Activated CD8-positive, alpha-beta memory T cell treated with anti-CD3 and anti-CD28 coated beads for 1 hour (primary cell): ENCODE measurements at regions not wholly inside any gene's neighbourhood (a gene's known extent, or its start where the extent isn't known, plus 50 kb on each side); places are given as distances from the start of the nearest gene placed in this dataset.

ENCODE experiments used
- DNase-seq, 2 donors: peaks; one replicate each; pipeline ENCODE4 v3.0.0-alpha.2; 2020; ENCODE audit warnings: low read depth in 1 of 2; ENCODE audit errors: extremely low read depth in 1 of 2

GRCh38 chr2:120545521-120546047 is 190.1 kb upstream of the GLI2 start:
- DNase-seq, result no peak

DNA sequence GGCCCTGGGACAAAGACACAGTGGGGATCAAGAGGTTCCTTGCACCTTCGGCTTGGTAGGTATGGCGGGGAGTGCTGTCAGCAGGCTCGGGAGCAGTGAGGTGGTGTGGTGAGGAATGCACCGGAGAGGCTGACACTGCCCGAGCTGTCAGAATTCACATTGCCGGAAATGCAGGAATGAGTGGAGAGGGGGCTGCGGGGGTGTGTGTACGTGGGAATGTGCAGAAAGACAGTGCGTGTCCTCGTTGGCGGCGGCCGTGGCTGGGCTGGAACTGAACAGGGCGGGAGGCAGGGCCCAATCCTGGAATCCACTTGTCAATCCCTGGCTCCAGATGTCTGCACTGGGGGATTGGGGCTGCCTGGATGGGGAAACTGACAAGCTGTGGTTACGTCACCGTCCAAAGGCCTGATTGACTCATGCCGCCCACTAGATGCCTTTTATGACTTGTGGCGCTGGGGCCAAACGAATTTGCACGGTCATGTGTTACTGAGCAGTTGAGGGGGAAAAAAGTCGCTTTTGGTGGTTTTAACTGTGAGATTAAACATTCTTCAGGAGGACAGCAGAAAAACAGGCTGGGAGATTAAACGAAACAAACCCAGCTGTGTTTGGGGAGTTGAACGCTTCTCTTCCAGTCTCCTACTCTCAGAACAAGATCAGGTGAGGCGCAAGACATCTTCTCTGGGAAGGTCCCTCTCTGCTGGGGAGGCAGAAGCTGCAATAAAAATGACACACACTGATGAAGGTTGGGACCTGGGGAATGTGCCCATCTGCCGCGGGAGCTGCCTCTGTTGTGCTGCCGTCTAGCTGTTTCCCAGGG is 189.4 kb upstream of the GLI2 start:
- DNase-seq, result no peak

DNA sequence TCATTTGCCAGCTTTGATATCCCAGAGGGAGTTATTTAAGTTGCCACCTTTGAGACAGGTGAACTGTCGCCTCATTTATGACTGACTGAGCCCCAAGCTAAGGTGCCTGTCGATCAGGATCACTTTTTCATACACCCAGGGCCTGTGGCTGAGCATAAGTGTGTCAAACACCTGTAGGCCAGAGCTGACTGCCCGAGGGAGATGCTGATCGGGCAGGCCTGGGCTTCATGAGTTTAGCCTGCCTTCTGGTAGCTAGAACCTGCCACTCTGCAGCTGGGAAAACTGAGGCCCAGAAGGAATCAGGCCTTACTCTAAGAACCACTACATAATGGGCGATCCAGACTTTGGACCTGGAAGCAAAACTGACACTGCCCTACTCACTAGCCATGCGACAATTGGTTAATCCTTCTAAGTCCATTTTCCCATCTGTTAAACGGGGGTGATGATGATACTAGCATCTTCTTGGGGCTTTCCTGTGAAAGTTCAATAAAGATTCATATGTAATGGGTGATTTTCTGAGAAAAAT is 188.7 kb upstream of the GLI2 start:
- no peak for DNase-seq

DNA sequence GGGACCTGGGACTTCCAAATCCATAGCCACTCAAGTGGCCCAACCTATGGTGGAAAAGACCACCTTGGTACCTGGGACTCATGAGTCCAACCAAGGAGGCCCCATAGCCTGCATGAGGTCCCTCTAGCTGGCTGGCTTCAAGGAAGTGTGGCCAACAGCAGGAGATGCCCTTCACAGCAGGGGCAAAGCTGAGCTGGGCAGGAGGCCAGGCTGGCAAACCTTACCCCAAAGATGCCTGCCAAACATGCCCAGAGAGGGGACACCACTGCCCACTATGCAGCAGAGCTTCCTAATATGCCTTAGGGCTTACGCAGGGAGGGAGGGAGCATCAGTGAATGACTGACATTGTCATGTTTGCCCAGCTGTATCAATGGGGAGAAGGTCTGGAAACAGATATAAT is 188.0 kb upstream of the GLI2 start:
- no peak for DNase-seq

DNA sequence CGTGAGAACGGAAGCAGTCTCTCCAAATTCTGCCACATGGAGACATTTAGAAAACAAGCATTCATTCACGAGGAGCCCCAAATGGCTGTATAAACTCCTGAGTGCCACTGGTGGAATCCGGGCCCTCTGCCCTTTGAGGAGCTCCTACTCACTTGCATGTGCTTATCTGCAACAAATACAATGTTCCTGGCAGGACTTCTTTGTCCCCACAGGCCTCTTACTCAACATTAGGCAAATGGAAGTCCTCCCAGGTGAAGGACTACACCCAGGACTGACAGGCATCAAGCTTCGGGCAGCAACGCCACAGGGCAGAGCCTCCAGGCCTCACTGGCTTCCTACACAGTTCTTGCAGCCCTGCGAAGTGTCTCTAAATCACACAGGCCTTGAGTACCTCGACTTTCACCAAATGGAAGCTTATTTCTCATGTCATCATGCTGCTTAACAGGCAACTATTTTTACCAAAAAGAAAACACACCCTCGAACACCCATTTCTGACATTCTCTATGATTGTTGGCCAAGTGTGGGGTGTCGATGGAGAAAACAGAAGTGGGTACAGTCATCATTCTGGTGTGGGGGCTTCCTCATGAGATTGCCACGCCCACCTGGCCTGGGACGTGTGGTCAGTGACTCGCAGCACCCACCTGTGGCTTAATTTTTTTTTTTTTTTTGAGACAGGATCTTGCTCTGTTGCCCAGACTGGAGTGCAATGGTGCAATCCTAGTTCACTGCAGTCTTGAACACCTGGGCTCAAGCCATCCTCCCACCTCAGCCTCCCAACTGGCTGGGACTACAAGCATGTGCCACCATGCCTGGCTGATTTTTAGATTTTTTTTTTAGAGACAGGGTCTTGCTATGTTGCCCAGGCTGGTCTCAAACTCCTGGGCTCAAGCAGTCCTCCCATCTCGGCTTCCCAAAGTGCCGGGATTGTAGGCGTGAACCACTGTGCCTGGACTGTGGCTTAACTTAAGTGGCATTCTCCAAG is 186.8 kb upstream of the GLI2 start:
- DNase-seq, result no peak

DNA sequence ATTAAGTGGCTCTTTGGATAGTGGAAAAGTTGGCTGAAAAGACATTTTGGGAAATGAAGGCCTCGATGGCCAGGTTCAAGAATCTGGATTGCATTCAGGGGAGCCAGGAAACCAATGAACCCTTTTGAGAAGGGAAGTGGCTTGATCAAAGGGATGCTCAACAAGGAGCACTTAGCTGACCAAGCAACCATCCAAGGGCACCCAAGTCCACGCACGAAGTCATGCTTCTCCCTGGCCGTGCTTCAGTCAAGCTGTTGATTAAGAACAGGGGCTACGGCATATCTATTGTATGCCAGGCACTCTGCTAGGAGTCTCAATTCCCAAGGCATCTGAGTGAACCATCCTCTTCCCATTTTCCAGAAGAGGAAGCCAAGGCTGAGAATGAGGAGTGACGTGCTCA is 185.8 kb upstream of the GLI2 start:
- DNase-seq, result no peak

DNA sequence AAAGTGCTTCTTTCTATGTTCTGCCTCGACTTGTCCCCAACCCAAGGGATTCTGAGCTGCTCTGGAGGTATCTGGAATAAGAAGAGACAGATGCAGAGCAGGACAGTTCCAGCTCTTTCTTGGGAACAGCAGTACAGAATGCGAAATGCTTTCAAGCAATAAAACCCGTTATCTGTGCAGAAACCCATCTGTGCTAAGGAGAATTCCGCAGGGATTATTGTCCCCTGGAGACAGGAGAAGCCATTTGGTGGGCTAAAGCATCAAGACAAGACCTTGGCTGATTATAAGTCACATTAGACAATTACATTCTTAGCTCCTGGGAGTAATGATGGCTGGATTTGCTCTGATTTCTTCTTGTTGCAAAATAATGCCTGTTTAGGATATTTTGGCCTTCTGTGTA is 185.4 kb upstream of the GLI2 start:
- DNase-seq, result no peak

DNA sequence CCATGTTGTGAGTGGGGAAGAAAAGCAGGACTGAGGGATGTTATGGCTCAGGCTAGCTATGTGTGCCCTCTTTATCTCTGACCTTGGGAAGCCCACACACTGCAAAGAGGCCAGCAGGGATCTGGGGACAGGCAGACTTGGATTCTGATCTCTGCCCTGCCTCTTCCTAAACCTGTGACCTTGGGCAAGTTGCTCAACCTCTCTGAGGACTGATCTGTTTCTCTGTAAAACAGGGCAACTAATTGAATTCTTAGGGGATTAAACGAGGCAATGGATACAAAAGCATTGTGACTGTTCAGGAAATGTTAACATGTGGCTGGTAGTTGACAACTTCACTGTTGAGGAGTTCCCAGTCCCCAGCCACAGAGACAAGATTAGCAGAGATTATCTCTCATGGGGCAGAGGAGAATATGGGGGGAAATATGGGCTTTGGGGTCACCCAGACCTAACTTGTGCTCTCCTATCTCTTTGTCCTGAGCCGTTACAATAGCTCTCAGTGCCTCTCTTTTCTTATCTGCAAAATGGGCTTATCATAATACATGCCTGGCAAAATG is 184.7 kb upstream of the GLI2 start:
- DNase-seq, result no peak

- DNase-seq, result no peak
Observed at GRCh38 chr2:120551522-120551921, 184.1 kb upstream of the GLI2 start.

DNA sequence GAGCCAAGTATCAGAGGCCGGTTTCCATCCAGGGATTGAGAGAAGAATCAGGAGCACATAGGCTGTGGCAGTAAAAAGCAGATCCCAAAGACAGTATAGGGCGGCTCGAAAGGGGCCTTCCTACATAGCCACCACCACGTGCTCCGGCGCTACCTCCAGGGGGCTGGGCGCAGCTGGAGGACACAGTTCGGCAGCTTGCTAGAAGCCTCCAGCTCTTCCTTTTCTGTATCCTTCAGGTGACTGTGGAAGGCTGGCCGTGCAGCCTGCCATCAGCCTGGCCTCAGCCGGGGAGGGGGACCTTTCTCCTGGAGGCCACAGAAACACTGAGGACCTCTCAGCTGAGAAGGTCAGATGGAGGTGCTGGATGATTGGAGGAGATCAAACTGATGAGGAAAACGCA is 183.6 kb upstream of the GLI2 start:
- DNase-seq, result no peak

GRCh38 chr2:120552800-120553481 is 182.7 kb upstream of the GLI2 start:
- no peak for DNase-seq

GRCh38 chr2:120554625-120555032 is 181.0 kb upstream of the GLI2 start:
- DNase-seq, result no peak

GRCh38 chr2:120555092-120555491 is 180.6 kb upstream of the GLI2 start:
- no peak for DNase-seq

GRCh38 chr2:120556911-120557310 is 178.8 kb upstream of the GLI2 start:
- no peak for DNase-seq

- DNase-seq, result no peak
Observed at GRCh38 chr2:120558847-120559246, 176.8 kb upstream of the GLI2 start.

DNA sequence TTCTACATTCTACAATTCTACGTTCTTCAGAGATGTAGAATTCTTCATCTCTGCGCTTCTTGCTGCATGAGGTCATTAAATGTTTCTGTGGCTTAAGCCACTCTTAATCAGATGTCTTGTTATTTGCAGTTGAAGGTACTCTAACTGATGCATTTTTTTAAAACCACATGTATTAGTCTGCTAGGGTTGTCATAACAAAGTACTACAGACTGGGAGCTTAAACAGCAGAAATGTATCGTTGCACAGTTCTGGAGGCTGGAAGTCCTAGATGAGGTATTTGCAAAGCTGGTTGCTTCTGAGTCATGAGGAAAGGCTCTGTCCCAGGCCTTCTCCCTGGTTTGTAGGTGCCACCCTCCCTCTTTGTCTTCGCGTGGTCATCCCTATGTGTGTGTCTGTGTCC is 176.3 kb upstream of the GLI2 start:
- DNase-seq, result no peak

DNA sequence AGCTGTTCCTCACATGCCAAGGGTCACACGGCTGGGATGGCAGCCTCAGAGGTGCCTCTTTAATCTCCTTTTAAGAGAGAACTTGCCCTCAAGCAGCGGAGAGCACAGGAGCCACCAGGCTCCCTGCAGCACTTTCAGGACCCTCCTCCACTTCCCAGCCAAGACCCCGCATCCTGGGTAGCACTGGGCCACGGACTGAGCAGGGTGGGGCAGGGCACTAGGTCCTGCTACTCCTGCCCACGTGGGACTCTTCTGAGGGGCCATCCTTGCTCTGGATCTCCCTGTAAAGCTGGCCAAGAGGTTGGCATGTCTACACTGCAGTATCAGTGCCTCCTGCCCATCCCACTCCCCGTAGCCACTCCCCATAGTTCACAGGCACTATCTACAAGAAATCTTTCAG is 175.3 kb upstream of the GLI2 start:
- DNase-seq, result no peak

GRCh38 chr2:120561379-120562035 is 174.2 kb upstream of the GLI2 start:
- no peak for DNase-seq

DNA sequence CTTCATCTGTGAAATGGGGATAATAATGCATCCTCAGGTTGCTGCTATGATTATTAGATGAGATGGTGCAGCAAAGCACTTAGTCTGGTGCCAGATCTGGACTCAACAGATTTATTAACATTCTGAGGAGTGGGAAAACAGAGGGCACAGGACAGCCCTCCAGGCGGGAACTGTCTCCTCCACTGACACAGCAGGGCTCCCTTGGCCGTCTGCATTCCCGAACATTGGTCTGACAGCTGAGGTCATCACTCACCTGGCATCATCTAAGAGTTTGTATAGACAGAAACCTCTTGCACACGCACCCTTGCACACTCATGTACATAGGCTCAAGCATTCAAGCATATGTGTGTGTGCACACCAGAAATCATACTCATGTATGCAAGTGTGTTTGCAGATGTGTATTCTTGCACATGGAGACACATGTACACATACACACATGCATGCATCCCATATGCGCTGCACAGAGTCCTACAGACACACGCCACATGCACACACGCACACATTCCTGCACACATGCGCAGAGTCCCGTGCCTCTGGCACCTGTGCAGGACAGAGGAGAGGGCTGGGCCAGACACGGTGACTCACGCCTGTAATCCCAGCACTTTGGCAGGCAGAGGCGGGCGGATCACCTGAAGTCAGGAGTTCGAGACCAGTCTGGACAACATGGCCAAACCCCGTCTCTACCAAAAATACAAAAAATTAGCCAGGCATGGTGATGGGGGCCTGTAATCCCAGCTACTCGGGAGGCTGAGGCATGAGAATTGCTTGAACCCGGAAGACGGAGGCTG is 173.3 kb upstream of the GLI2 start:
- DNase-seq, result no peak
